SK-N-SH (cell line): ENCODE measurements at regions not wholly inside any gene's neighbourhood (a gene's known extent, or its start where the extent isn't known, plus 50 kb on each side); places are given as distances from the start of the nearest gene placed in this dataset.

Experiments used
- CTCF ChIA-PET: fragments of 300-600, 350-600 bp; formaldehyde crosslinking; extraction: SDS; loops from one replicate; lab custom pipeline; 2021; lab: Yijun Ruan, JAX
- POLR2A ChIA-PET: fragments of 350-600 bp; sonication (Branson Sonifier 250); formaldehyde crosslinking; extraction: SDS; loops from one replicate; lab custom pipeline; 2020; ENCODE audit warnings: antibody characterized with exemption, inconsistent platforms; lab: Yijun Ruan, JAX
- DNase-seq: peaks from one replicate; pipeline ENCODE4 v3.0.0; 2012
- H2AFZ ChIP-seq: fragments of 200-600 bp; sonication (generic); 2 replicates; pipeline ENCODE4 v1.8.1; 2016; ENCODE audit warnings: antibody characterized with exemption, mild to moderate bottlenecking, low read depth
- H3F3A ChIP-seq: fragments of 200-600 bp; sonication (generic); replicated peaks from 2 replicates; pipeline ENCODE3; 2016; ENCODE audit warnings: antibody characterized with exemption, mild to moderate bottlenecking; ENCODE audit not compliant: insufficient read depth
- H3K27ac ChIP-seq, 2 experiments: fragments of 200-500 bp in 1 of 2; fragments of 200-600 bp in 1 of 2; sonication (Bioruptor generic) in 1 of 2; sonication (generic), shearing (Covaris generic) in 1 of 2; 2 replicates each; pipeline versions ENCODE4 v1.5.1 to v1.6.1; 2014 to 2016; ENCODE audit warnings: low read depth in 2 of 2, inconsistent platforms in 1 of 2, low read length in 1 of 2, mild to moderate bottlenecking in 1 of 2, mixed read lengths in 1 of 2
- H3K27me3 ChIP-seq: fragments of 200-600 bp; sonication (generic), shearing (Covaris generic); 2 replicates; pipeline ENCODE4 v1.6.1; 2016; ENCODE audit warnings: mixed run types; ENCODE audit not compliant: insufficient read depth
- H3K36me3 ChIP-seq, 2 experiments: fragments of 200-500 bp in 1 of 2; fragments of 200-600 bp in 1 of 2; sonication (Bioruptor generic) in 1 of 2; sonication (generic) in 1 of 2; replicated peaks in 1 of 2; 2 replicates each; pipeline versions ENCODE3 to v1.5.1; 2014 to 2016; ENCODE audit warnings: low read length in 1 of 2, mild to moderate bottlenecking in 1 of 2; ENCODE audit not compliant: insufficient read depth in 2 of 2, control insufficient read depth in 1 of 2
- H3K4me1 ChIP-seq, 2 experiments: fragments of 200-500 bp in 1 of 2; fragments of 200-600 bp in 1 of 2; sonication (Bioruptor generic) in 1 of 2; sonication (generic), shearing (Covaris generic) in 1 of 2; 2 replicates each; pipeline versions ENCODE4 v1.5.1 to v1.6.1; 2014 to 2016; ENCODE audit warnings: low read depth in 1 of 2, low read length in 1 of 2, mixed run types in 1 of 2; ENCODE audit not compliant: insufficient read depth in 2 of 2, control insufficient read depth in 1 of 2
- H3K4me2 ChIP-seq: fragments of 200-600 bp; sonication (generic), shearing (Covaris generic); 2 replicates; pipeline ENCODE4 v1.6.1; 2017; ENCODE audit warnings: mixed run types
- H3K4me3 ChIP-seq, 2 experiments: fragments of 200-500 bp in 1 of 2; fragments of 200-600 bp in 1 of 2; sonication (Bioruptor generic) in 1 of 2; sonication (generic), shearing (Covaris generic) in 1 of 2; 2 replicates each; pipeline versions ENCODE4 v1.5.1 to v1.8.1; 2014 to 2016; ENCODE audit warnings: low read depth in 2 of 2, inconsistent platforms in 1 of 2, low read length in 1 of 2, mild to moderate bottlenecking in 1 of 2, mixed read lengths in 1 of 2, moderate library complexity in 1 of 2
- H3K79me2 ChIP-seq: fragments of 200-600 bp; sonication (generic); 2 replicates; pipeline ENCODE4 v1.8.1; 2017; ENCODE audit warnings: mild to moderate bottlenecking; ENCODE audit not compliant: insufficient read depth
- H3K9ac ChIP-seq: fragments of 200-600 bp; sonication (generic); 2 replicates; pipeline ENCODE4 v1.6.1; 2017; ENCODE audit warnings: mixed run types
- H3K9me2 ChIP-seq: fragments of 200-600 bp; sonication (generic); 2 replicates; pipeline ENCODE4 v1.6.1; 2017; ENCODE audit warnings: mixed run types
- H3K9me3 ChIP-seq: fragments of 200-600 bp; sonication (generic); 2 replicates; pipeline ENCODE4 v1.6.1; 2017; ENCODE audit warnings: mixed run types, mild to moderate bottlenecking, moderate library complexity
- H4K20me1 ChIP-seq: fragments of 200-600 bp; sonication (generic); 2 replicates; pipeline ENCODE4 v1.6.1; 2017; ENCODE audit warnings: mild to moderate bottlenecking, mixed run types; ENCODE audit not compliant: insufficient read depth
- CHD2 ChIP-seq: fragments of 150-350 bp; IDR thresholded peaks from 2 replicates; pipeline ENCODE4 v1.6.1; 2018; ENCODE audit warnings: low read length; ENCODE audit not compliant: partially characterized antibody
- ELF1 ChIP-seq: IDR thresholded peaks from 2 replicates; pipeline ENCODE4 v1.4.0; 2012
- EP300 ChIP-seq, 2 experiments: IDR thresholded peaks; 2 replicates each; pipeline versions ENCODE4 v1.4.0 to v1.6.1; 2012; ENCODE audit warnings: borderline replicate concordance in 1 of 2, low read depth in 1 of 2, low read length in 1 of 2
- FOXJ3 ChIP-seq: sonication (generic); formaldehyde crosslinking; IDR thresholded peaks from 2 replicates; pipeline ENCODE4 v1.5.1; 2020; ENCODE audit warnings: mild to moderate bottlenecking, missing genetic modification reagents
- GABPA ChIP-seq: IDR thresholded peaks from 2 replicates; pipeline ENCODE4 v1.4.0; 2012; ENCODE audit warnings: low read depth, mild to moderate bottlenecking
- GATA2 ChIP-seq: sonication (generic); formaldehyde crosslinking; IDR thresholded peaks from 2 replicates; pipeline ENCODE4 v1.5.0; 2020; ENCODE audit warnings: mild to moderate bottlenecking, missing genetic modification reagents
- JUND ChIP-seq: IDR thresholded peaks from 2 replicates; pipeline ENCODE4 v1.4.0; 2012
- MEF2A ChIP-seq: IDR thresholded peaks from 2 replicates; pipeline ENCODE4 v1.4.0; 2012; ENCODE audit warnings: low read depth, borderline replicate concordance
- MXI1 ChIP-seq: IDR thresholded peaks from 2 replicates; pipeline ENCODE4 v1.6.1; 2012; ENCODE audit warnings: mild to moderate bottlenecking, low read depth, low read length, improper control_type of control experiment
- NFIC ChIP-seq: IDR thresholded peaks from 2 replicates; pipeline ENCODE4 v1.4.0; 2012; ENCODE audit warnings: borderline replicate concordance
- POLR2AphosphoS5 ChIP-seq: IDR thresholded peaks from 2 replicates; pipeline ENCODE4 v1.6.1; 2012; ENCODE audit warnings: low read depth, low read length
- RAD21 ChIP-seq: IDR thresholded peaks from 2 replicates; pipeline ENCODE4 v1.6.1; 2012; ENCODE audit warnings: mild to moderate bottlenecking, low read length
- RCOR1 ChIP-seq: fragments of 150-350 bp; IDR thresholded peaks from 2 replicates; pipeline ENCODE4 v1.6.1; 2017; ENCODE audit warnings: antibody characterized with exemption, low read length
- REST ChIP-seq: IDR thresholded peaks from 2 replicates; pipeline ENCODE4 v1.6.1; 2012; ENCODE audit warnings: mild to moderate bottlenecking, low read depth, low read length, moderate library complexity
- RFX5 ChIP-seq: IDR thresholded peaks from 2 replicates; pipeline ENCODE4 v1.6.1; 2012; ENCODE audit warnings: mild to moderate bottlenecking, improper control_type of control experiment, low read length
- SMC3 ChIP-seq: IDR thresholded peaks from 2 replicates; pipeline ENCODE4 v1.6.1; 2012; ENCODE audit warnings: low read depth, low read length, improper control_type of control experiment
- TAF1 ChIP-seq: IDR thresholded peaks from 2 replicates; pipeline ENCODE4 v1.6.1; 2012; ENCODE audit warnings: low read depth, mild to moderate bottlenecking, low read length, moderate library complexity, borderline replicate concordance
- USF1 ChIP-seq: IDR thresholded peaks from 2 replicates; pipeline ENCODE4 v1.4.0; 2012; ENCODE audit warnings: low read depth, borderline replicate concordance
- TF ChIP-seq, protein P1 (sequence below): fragments of 150-350 bp; IDR thresholded peaks from 2 replicates; pipeline ENCODE4 v1.6.1; 2017; ENCODE audit warnings: antibody characterized with exemption, low read length, low read depth, borderline replicate concordance
- TF ChIP-seq, protein P2 (sequence below): IDR thresholded peaks from 2 replicates; pipeline ENCODE4 v1.4.0; 2012; ENCODE audit warnings: low read depth

DNA sequence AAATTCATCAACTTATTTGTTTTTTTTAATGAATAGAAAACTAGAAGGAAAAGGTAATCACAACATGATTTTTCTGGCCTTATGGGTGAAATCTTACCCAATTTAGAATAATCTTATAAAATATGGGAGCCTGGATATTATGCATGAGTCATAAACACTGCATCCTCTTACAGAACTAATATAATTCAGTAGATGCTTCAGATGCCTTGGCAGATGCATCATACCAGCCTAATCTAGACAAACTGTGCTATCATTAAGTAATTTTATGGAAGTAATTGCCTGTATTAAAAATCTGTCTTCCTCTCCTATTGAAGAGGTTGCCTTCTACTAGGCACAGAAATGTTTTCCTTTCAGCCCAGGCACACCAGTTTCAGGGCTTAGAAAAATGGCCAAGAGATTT is 2384.6 kb upstream of the WWC1 start:
- H3K79me2 ChIP-seq: no peaks in the 10 kb centered on the region
- no peak for DNase-seq
- CTCF ChIA-PET: no interaction called here
- H2AFZ ChIP-seq: no peak overlapping the region
- H3K4me2 ChIP-seq: no peak overlapping the region
- H3K4me1 ChIP-seq: no peaks in the 10 kb centered on the region
- H3K9me2 ChIP-seq: no peaks in the 10 kb centered on the region
- H3K36me3 ChIP-seq: no peaks in the 10 kb centered on the region
- H3K9ac ChIP-seq: no peak overlapping the region
- no peak overlapping the region for H3K27ac ChIP-seq
- TF ChIP-seq USF1 (no peak), POLR2AphosphoS5 (no peak), NFIC (no peak), RCOR1 (no peak), EP300 (IDR thresholded peaks at IDR 0.05; ENCODE audit: borderline replicate concordance in 1 of 2, low read depth in 1 of 2, low read length in 1 of 2) (no peak), MXI1 (no peak), RFX5 (no peak), CHD2 (no peak), GATA2 (CRISPR knock-in tag) (no peak), RAD21 (no peak), FOXJ3 (CRISPR knock-in tag) (no peak), GABPA (no peak), ELF1 (no peak), REST (no peak), MEF2A (no peak), JUND (no peak), SMC3 (no peak), TAF1 (no peak)
- TF ChIP-seq, protein P1, sequence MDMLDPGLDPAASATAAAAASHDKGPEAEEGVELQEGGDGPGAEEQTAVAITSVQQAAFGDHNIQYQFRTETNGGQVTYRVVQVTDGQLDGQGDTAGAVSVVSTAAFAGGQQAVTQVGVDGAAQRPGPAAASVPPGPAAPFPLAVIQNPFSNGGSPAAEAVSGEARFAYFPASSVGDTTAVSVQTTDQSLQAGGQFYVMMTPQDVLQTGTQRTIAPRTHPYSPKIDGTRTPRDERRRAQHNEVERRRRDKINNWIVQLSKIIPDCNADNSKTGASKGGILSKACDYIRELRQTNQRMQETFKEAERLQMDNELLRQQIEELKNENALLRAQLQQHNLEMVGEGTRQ: no peak
- TF ChIP-seq, protein P2, sequence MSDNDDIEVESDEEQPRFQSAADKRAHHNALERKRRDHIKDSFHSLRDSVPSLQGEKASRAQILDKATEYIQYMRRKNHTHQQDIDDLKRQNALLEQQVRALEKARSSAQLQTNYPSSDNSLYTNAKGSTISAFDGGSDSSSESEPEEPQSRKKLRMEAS: no peak
- TF ChIP-seq, all 33 proteins: peak for 0
- no peak overlapping the region for H3K4me3 ChIP-seq
- no peaks in the 10 kb centered on the region for H3F3A ChIP-seq
- no peaks in the 10 kb centered on the region for H3K9me3 ChIP-seq
- no peaks in the 10 kb centered on the region for H4K20me1 ChIP-seq
- POLR2A ChIA-PET: no interaction called here
- no peaks in the 10 kb centered on the region for H3K27me3 ChIP-seq
